ENCODE measurements at regions not wholly inside any gene's neighbourhood (a gene's known extent, or its start where the extent isn't known, plus 50 kb on each side); places are given as distances from the start of the nearest gene placed in this dataset.

DNA sequence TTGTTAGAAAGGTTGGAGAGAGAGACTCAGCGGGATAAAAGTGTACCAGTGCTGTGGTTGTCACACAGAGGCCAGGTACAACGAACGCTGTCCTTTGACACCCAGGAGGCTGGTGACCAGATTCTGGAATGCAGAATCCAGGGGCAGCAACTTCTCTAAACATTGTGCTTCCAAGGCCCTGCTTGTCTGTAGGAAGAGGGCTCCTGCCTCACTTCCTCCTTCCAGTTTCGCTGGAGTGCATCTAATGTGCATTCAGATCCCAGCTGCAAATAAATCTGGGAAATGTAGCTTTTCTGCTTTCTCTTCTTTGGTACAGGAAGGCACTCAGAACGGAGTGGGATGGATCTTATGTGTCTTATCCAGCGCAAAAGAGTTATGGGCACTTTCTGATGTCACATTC is 171.8 kb upstream of the ATP5MC3 start:
- BruUV-seq (replicated peaks): no TSS peak
- H3K4me3 ChIP-seq (ENCODE audit: low read depth, low read length, poor library complexity, severe bottlenecking): no peak overlapping the region
- intact Hi-C loops (cut with micrococcal nuclease; ENCODE audit: unreplicated experiment): no loop called here
- DNase-seq (ENCODE audit: low spot score): no peak
- no peaks in the 10 kb centered on the region for H3K4me1 ChIP-seq (ENCODE audit: insufficient read depth, low read length, poor library complexity, severe bottlenecking)
- H3K27ac ChIP-seq (ENCODE audit: low read depth, low read length, poor library complexity, severe bottlenecking): no peak overlapping the region
- TF ChIP-seq EZH2 (IDR thresholded peaks at IDR 0.05; ENCODE audit: borderline replicate concordance, low read depth, low read length, poor library complexity, severe bottlenecking) (no peak), CTCF (conservative IDR thresholded peaks at IDR 0.05; ENCODE audit: low read depth, low read length) (no peak)
- no peaks in the 10 kb centered on the region for H3K9me3 ChIP-seq (ENCODE audit: low read depth, low read length, poor library complexity, severe bottlenecking)
- CTCF ChIA-PET: no interaction called here
- H3K27me3 ChIP-seq (replicated peaks; ENCODE audit: insufficient read depth, low read depth, low read length, poor library complexity): no peaks in the 10 kb centered on the region
- POLR2A ChIA-PET (ENCODE audit: low non-redundant PET): no interaction called here
- no peaks in the 10 kb centered on the region for H3K36me3 ChIP-seq (ENCODE audit: insufficient read depth, low read length, poor library complexity, severe bottlenecking)

- no peaks in the 10 kb centered on the region for H3K4me1 ChIP-seq (ENCODE audit: insufficient read depth, low read length, poor library complexity, severe bottlenecking)
Observed at GRCh38 chr2:175351512-175351911, 170.0 kb upstream of the ATP5MC3 start.

GRCh38 chr2:175350105-175350504 is 168.6 kb upstream of the ATP5MC3 start:
- POLR2A ChIA-PET (ENCODE audit: low non-redundant PET): no interaction called here
- Histone ChIP-seq H3K27me3 (replicated peaks; ENCODE audit: insufficient read depth, low read depth, low read length, poor library complexity) (no peaks in the 10 kb centered on the region), H3K4me1 (ENCODE audit: insufficient read depth, low read length, poor library complexity, severe bottlenecking) (no peaks in the 10 kb centered on the region), H3K9me3 (ENCODE audit: low read depth, low read length, poor library complexity, severe bottlenecking) (no peaks in the 10 kb centered on the region), H3K27ac (ENCODE audit: low read depth, low read length, poor library complexity, severe bottlenecking) (no peak overlapping the region), H3K4me3 (ENCODE audit: low read depth, low read length, poor library complexity, severe bottlenecking) (no peak overlapping the region), H3K36me3 (ENCODE audit: insufficient read depth, low read length, poor library complexity, severe bottlenecking) (no peaks in the 10 kb centered on the region)
- BruUV-seq (replicated peaks): no TSS peak
- no peak for DNase-seq (ENCODE audit: low spot score)
- no peak for TF ChIP-seq CTCF (conservative IDR thresholded peaks at IDR 0.05; ENCODE audit: low read depth, low read length)
- no peak for TF ChIP-seq EZH2 (IDR thresholded peaks at IDR 0.05; ENCODE audit: borderline replicate concordance, low read depth, low read length, poor library complexity, severe bottlenecking)
- intact Hi-C loops (cut with micrococcal nuclease; ENCODE audit: unreplicated experiment): no loop called here
- CTCF ChIA-PET: no interaction called here

More at GRCh38 chr2:175351512-175351911, 170.0 kb upstream of the ATP5MC3 start:
- no peak for DNase-seq (ENCODE audit: low spot score)
- Histone ChIP-seq H3K27me3 (replicated peaks; ENCODE audit: insufficient read depth, low read depth, low read length, poor library complexity) (no peaks in the 10 kb centered on the region), H3K9me3 (ENCODE audit: low read depth, low read length, poor library complexity, severe bottlenecking) (no peaks in the 10 kb centered on the region), H3K27ac (ENCODE audit: low read depth, low read length, poor library complexity, severe bottlenecking) (no peak overlapping the region), H3K4me3 (ENCODE audit: low read depth, low read length, poor library complexity, severe bottlenecking) (no peak overlapping the region), H3K36me3 (ENCODE audit: insufficient read depth, low read length, poor library complexity, severe bottlenecking) (no peaks in the 10 kb centered on the region)
- no TSS peak for BruUV-seq (replicated peaks)
- TF ChIP-seq EZH2 (IDR thresholded peaks at IDR 0.05; ENCODE audit: borderline replicate concordance, low read depth, low read length, poor library complexity, severe bottlenecking): no peak
- TF ChIP-seq CTCF (conservative IDR thresholded peaks at IDR 0.05; ENCODE audit: low read depth, low read length): no peak
- ChIA-PET POLR2A (ENCODE audit: low non-redundant PET) (no interaction called here), CTCF (no interaction called here)
- intact Hi-C loops (cut with micrococcal nuclease; ENCODE audit: unreplicated experiment): no loop called here

Data from A673 (cell line).